NCI-H510A treated with DMSO at 0.1 percent for 48 hours (cell line): ENCODE measurements at regions not wholly inside any gene's neighbourhood (a gene's known extent, or its start where the extent isn't known, plus 50 kb on each side); places are given as distances from the start of the nearest gene placed in this dataset.
A peak's percentile ranks its signal among the peaks of the same experiment; 100 is the strongest.
"Not testable (repeated sequence)": the region's sequence is repeated elsewhere in the genome, so short reads cannot be mapped to it uniquely, and the experiment has no call there.

Source experiments
- DNase-seq: peaks from one replicate; lab custom pipeline; 2025; lab: John Stamatoyannopoulos, UW

GRCh38 chr5:145104106-145104505 lies 731.0 kb downstream of the PRELID2 start:
- DNase-seq, result no peak

- no peak for DNase-seq
These were observed 733.9 kb downstream of the PRELID2 start for GRCh38 chr5:145101246-145101645.

- no peak for DNase-seq
These were observed 745.0 kb downstream of the PRELID2 start for GRCh38 chr5:145090115-145090514.

- DNase-seq, result no peak
These were observed 750.3 kb downstream of the PRELID2 start for GRCh38 chr5:145084834-145085233.

GRCh38 chr5:145077028-145077427 lies 758.1 kb downstream of the PRELID2 start:
- no peak for DNase-seq

- no peak for DNase-seq
These were observed 759.1 kb downstream of the PRELID2 start for GRCh38 chr5:145076040-145076439.

- peak; percentile 48 for DNase-seq
These were observed 762.3 kb downstream of the PRELID2 start for GRCh38 chr5:145072889-145073288.

GRCh38 chr5:145068721-145069120 lies 766.4 kb downstream of the PRELID2 start:
- no peak for DNase-seq

- no peak for DNase-seq
These were observed 772.7 kb downstream of the PRELID2 start for GRCh38 chr5:145062280-145063062.

- DNase-seq, result no peak
These were observed 778.3 kb downstream of the PRELID2 start for GRCh38 chr5:145056800-145057199.

- DNase-seq, result no peak
These were observed 785.0 kb downstream of the PRELID2 start for GRCh38 chr5:145050181-145050580.

GRCh38 chr5:145044970-145045369 lies 790.2 kb downstream of the PRELID2 start:
- DNase-seq, result no peak

- DNase-seq, result no peak
These were observed 806.5 kb downstream of the PRELID2 start for GRCh38 chr5:145028626-145029025.

- no peak for DNase-seq
These were observed 807.9 kb downstream of the PRELID2 start for GRCh38 chr5:145027286-145027685.

GRCh38 chr5:145025775-145026174 lies 809.4 kb downstream of the PRELID2 start:
- DNase-seq, result no peak

GRCh38 chr5:145015146-145015545 lies 820.0 kb downstream of the PRELID2 start:
- no peak for DNase-seq

GRCh38 chr5:145014109-145014508 lies 821.0 kb downstream of the PRELID2 start:
- no peak for DNase-seq

- DNase-seq, result no peak
These were observed 824.3 kb downstream of the PRELID2 start for GRCh38 chr5:145010834-145011233.

GRCh38 chr5:145008876-145009530 lies 826.1 kb downstream of the PRELID2 start:
- no peak for DNase-seq

GRCh38 chr5:144994356-144994755 lies 823.7 kb downstream of the KCTD16 start:
- not testable (repeated sequence) for DNase-seq

- no peak for DNase-seq
These were observed 812.4 kb downstream of the KCTD16 start for GRCh38 chr5:144983101-144983500.

- no peak for DNase-seq
These were observed 809.0 kb downstream of the KCTD16 start for GRCh38 chr5:144979516-144980264.

GRCh38 chr5:144972317-144972716 lies 801.6 kb downstream of the KCTD16 start:
- DNase-seq, result no peak
